ENCODE measurements at regions not wholly inside any gene's neighbourhood (a gene's known extent, or its start where the extent isn't known, plus 50 kb on each side); places are given as distances from the start of the nearest gene placed in this dataset.

DNA sequence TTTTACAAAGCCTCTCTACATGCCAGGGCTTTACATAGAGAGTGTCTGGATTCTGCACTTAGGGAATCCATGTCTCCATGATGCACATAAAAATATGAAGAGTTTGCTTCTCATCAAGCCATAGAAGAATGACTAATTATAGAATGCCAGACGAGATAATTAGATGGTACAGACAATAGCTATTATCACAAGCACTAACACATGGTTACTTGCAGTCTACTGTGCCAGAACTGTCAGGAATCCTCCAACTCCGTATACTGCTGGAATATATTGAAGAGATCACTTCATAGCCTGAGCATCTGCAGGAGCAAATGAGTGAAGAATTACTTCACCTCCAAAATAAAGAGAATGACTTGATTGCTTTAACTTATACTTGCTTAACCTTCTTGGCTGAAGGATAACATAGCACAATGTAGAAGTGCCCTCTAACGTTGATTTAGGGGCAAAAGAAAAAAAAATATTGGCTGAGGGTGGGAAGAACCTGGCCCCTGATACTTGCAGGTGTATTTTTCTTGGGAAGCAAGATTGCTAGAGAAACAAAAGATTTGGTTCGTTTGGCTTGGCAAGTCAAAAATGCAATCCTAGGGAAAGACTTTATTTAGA lies 272.8 kb upstream of the FAR2 start:
- Histone ChIP-seq H2BK120ac (ENCODE audit: low read depth, low read length, poor library complexity, severe bottlenecking) (no peak overlapping the region), H2BK5ac (ENCODE audit: insufficient read length, low read length) (no peak overlapping the region), H2BK15ac (ENCODE audit: low read depth, low read length) (no peak overlapping the region), H3K23me2 (ENCODE audit: insufficient read length, low read depth, low read length, poor library complexity, severe bottlenecking) (no peaks in the 10 kb centered on the region), H2AK5ac (ENCODE audit: insufficient read length, low read length) (no peak overlapping the region), H3K4ac (ENCODE audit: low read depth, low read length) (no peak overlapping the region), H4K91ac (ENCODE audit: insufficient read length, low read depth, low read length) (no peak overlapping the region), H3K4me1 (ENCODE audit: insufficient read depth, low read length) (no peaks in the 10 kb centered on the region), H3K79me2 (ENCODE audit: insufficient read depth, low read length) (no peaks in the 10 kb centered on the region), H4K5ac (ENCODE audit: insufficient read length, low read depth, low read length) (no peak overlapping the region), H3K18ac (ENCODE audit: insufficient read length, low read depth, low read length) (no peak overlapping the region), H3T11ph (ENCODE audit: low read length) (no peak overlapping the region), H3K9me3 (ENCODE audit: control insufficient read depth, low read depth, low read length) (no peaks in the 10 kb centered on the region), H2BK20ac (ENCODE audit: low read depth, low read length, poor library complexity, severe bottlenecking) (no peak overlapping the region), H3K27me3 (ENCODE audit: insufficient read depth, low read length) (no peaks in the 10 kb centered on the region), H4K20me1 (ENCODE audit: control insufficient read depth, insufficient read depth, insufficient read length) (no peaks in the 10 kb centered on the region), H4K8ac (replicated peaks; ENCODE audit: insufficient read length, low read depth, low read length) (no peak overlapping the region), H2BK12ac (ENCODE audit: insufficient read length, low read depth, low read length) (no peak overlapping the region), H3K9ac (ENCODE audit: extremely low read depth, insufficient read length, low read length) (no peak overlapping the region), H3K14ac (ENCODE audit: insufficient read depth, low read length) (no peak overlapping the region), H2AFZ (ENCODE audit: low read length) (no peak overlapping the region), H3K27ac (ENCODE audit: insufficient read length, low read depth, low read length) (no peak overlapping the region), H3K56ac (ENCODE audit: insufficient read length, low read depth, low read length) (no peak overlapping the region), H3K23ac (ENCODE audit: insufficient read length, low read depth, low read length) (no peak overlapping the region), H3K79me1 (ENCODE audit: insufficient read depth, low read depth, low read length, poor library complexity, severe bottlenecking) (no peaks in the 10 kb centered on the region), H3K4me2 (ENCODE audit: insufficient read depth, insufficient read length, low read length) (no peak overlapping the region)
- Mint-ChIP-seq H3K4me1 (peaks cover 8% of the 10 kb centered on the region in 2 experiments), H3K27ac (no peak overlapping the region), H3K27me3 (ENCODE audit: low read depth) (peaks cover 4% of the 10 kb centered on the region), H3K36me3 (ENCODE audit: insufficient read depth in 1 of 3, low read depth in 3 of 3) (no peaks in the 10 kb centered on the region), H3K9me3 (no peaks in the 10 kb centered on the region), H3K4me3 (no peak overlapping the region)
- DNase-seq = no peak
- TF ChIP-seq, protein P1, sequence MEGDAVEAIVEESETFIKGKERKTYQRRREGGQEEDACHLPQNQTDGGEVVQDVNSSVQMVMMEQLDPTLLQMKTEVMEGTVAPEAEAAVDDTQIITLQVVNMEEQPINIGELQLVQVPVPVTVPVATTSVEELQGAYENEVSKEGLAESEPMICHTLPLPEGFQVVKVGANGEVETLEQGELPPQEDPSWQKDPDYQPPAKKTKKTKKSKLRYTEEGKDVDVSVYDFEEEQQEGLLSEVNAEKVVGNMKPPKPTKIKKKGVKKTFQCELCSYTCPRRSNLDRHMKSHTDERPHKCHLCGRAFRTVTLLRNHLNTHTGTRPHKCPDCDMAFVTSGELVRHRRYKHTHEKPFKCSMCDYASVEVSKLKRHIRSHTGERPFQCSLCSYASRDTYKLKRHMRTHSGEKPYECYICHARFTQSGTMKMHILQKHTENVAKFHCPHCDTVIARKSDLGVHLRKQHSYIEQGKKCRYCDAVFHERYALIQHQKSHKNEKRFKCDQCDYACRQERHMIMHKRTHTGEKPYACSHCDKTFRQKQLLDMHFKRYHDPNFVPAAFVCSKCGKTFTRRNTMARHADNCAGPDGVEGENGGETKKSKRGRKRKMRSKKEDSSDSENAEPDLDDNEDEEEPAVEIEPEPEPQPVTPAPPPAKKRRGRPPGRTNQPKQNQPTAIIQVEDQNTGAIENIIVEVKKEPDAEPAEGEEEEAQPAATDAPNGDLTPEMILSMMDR (conservative IDR thresholded peaks at IDR 0.05) = no peak
- WGBS (ENCODE audit: extremely low coverage, insufficient read length, low lambda C conversion rate) = no CpG with 5 or more reads among the region's 4 CpGs

Measured in H9 (cell line).